GM12878 (cell line): ENCODE measurements at regions not wholly inside any gene's neighbourhood (a gene's known extent, or its start where the extent isn't known, plus 50 kb on each side); places are given as distances from the start of the nearest gene placed in this dataset.

ENCODE experiments used
- ATAC-seq: fragments of 200-7000 bp; cut with Tn5 transposase; 3 replicates; pipeline ENCODE4 v1.9.1; 2020; ENCODE audit warnings: mild to moderate bottlenecking, moderate library complexity
- BruUV-seq: library from RNA; stranded (reverse); fragments of 400-500 nt; replicated peaks from 2 replicates; lab custom pipeline; 2021; lab: Mats Ljungman, UMichigan
- CTCF ChIA-PET: fragments of 300-600 bp; sonication (Branson Sonifier 250); formaldehyde crosslinking; extraction: SDS; loops from one replicate; lab custom pipeline; 2021; ENCODE audit warnings: inconsistent platforms; lab: Yijun Ruan, JAX
- POLR2A ChIA-PET: fragments of 350-600 bp; formaldehyde crosslinking; extraction: SDS; loops from one replicate; lab custom pipeline; 2021; ENCODE audit warnings: inconsistent platforms; lab: Charles Lee
- RAD21 ChIA-PET: fragments of 300-600 bp; sonication (Branson Sonifier 250); formaldehyde crosslinking; loops from one replicate; lab custom pipeline; 2023; ENCODE audit warnings: antibody characterized with exemption; ENCODE audit not compliant: unreplicated experiment; lab: Charles Lee
- SMC1A ChIA-PET: fragments of 300-600 bp; sonication (Branson Sonifier 250); formaldehyde crosslinking; loops from one replicate; lab custom pipeline; 2023; ENCODE audit not compliant: unreplicated experiment, uncharacterized antibody; lab: Charles Lee
- DNase-seq: peaks from one replicate; pipeline ENCODE4 v3.0.0-alpha.2; 2011; ENCODE audit warnings: low read depth, low spot score
- FAIRE-seq: peaks from 3 replicates; lab custom pipeline; 2011; peaks lifted over from hg19 to GRCh38; lab: Jason Lieb, UNC
- H2AFZ ChIP-seq: 2 replicates; pipeline ENCODE4 v1.6.0; 2011; ENCODE audit warnings: low read depth, low read length, control low read depth; ENCODE audit not compliant: control insufficient read depth
- H3K27ac ChIP-seq: 2 replicates; pipeline ENCODE4 v1.5.1; 2011; ENCODE audit warnings: control low read depth; ENCODE audit not compliant: control insufficient read depth, insufficient read depth
- H3K27me3 ChIP-seq, 2 experiments: replicated peaks in 1 of 2; 2 replicates each; pipeline versions ENCODE4 v1.6.0 to v1.6.1; 2011; ENCODE audit warnings: low read length in 1 of 2; ENCODE audit not compliant: control insufficient read depth in 2 of 2, insufficient read depth in 2 of 2
- H3K36me3 ChIP-seq, 2 experiments: 2 replicates each; pipeline ENCODE4 v1.5.1; 2011; ENCODE audit warnings: low read length in 1 of 2; ENCODE audit not compliant: control insufficient read depth in 2 of 2, insufficient read depth in 2 of 2
- H3K4me1 ChIP-seq: 2 replicates; pipeline ENCODE4 v1.6.1; 2011; ENCODE audit warnings: mild to moderate bottlenecking, low read length, moderate library complexity, mixed read lengths; ENCODE audit not compliant: control insufficient read depth, insufficient read depth
- H3K4me2 ChIP-seq: 2 replicates; pipeline ENCODE4 v1.6.0; 2011; ENCODE audit warnings: control low read depth; ENCODE audit not compliant: control insufficient read depth, insufficient read depth
- H3K4me3 ChIP-seq: fragments of 200-600 bp; sonication (generic); 2 replicates; pipeline ENCODE4 v1.5.1; 2016
- H3K79me2 ChIP-seq: 2 replicates; pipeline ENCODE4 v1.6.0; 2011; ENCODE audit warnings: low read length; ENCODE audit not compliant: control insufficient read depth, insufficient read depth
- H3K9ac ChIP-seq: 2 replicates; pipeline ENCODE4 v1.8.0; 2011; ENCODE audit warnings: low read length, control low read depth, mixed read lengths; ENCODE audit not compliant: control insufficient read depth, insufficient read depth
- H3K9me3 ChIP-seq: replicated peaks from 3 replicates; pipeline ENCODE4 v1.5.1; 2011; ENCODE audit warnings: mild to moderate bottlenecking, low read length; ENCODE audit not compliant: control insufficient read depth, insufficient read depth
- H4K20me1 ChIP-seq: 2 replicates; pipeline ENCODE4 v1.6.0; 2011; ENCODE audit not compliant: control insufficient read depth, insufficient read depth
- ASH2L ChIP-seq: fragments of 300-600, 200-600 bp; sonication (generic); IDR thresholded peaks from 2 replicates; pipeline ENCODE4 v1.6.1; 2017; ENCODE audit warnings: low read depth, mild to moderate bottlenecking, borderline replicate concordance
- CBX5 ChIP-seq: sonication (generic); IDR thresholded peaks from 2 replicates; pipeline ENCODE4 v1.6.1; 2016; ENCODE audit warnings: low read depth, moderate library complexity, mild to moderate bottlenecking, inconsistent platforms
- E2F4 ChIP-seq: IDR thresholded peaks from 2 replicates; pipeline ENCODE4 v1.6.1; 2012; ENCODE audit warnings: low read depth, low read length, improper control_type of control experiment
- IKZF2 ChIP-seq, 2 experiments: fragments of 450-650 bp; IDR thresholded peaks; 2 replicates each; pipeline ENCODE4 v1.6.1; 2017; ENCODE audit warnings: mild to moderate bottlenecking in 2 of 2, moderate library complexity in 2 of 2
- JUNB ChIP-seq: IDR thresholded peaks from 2 replicates; pipeline ENCODE4 v1.6.1; 2016; ENCODE audit warnings: antibody characterized with exemption, mild to moderate bottlenecking
- NFYB ChIP-seq: IDR thresholded peaks from 2 replicates; pipeline ENCODE4 v1.6.1; 2011; ENCODE audit warnings: low read depth, mild to moderate bottlenecking, low read length, improper control_type of control experiment, moderate library complexity; ENCODE audit not compliant: insufficient read depth
- RELB ChIP-seq: fragments of 450-650 bp; IDR thresholded peaks from 2 replicates; pipeline ENCODE4 v1.6.1; 2017; ENCODE audit warnings: low read depth, mild to moderate bottlenecking, moderate library complexity
- SPI1 ChIP-seq: IDR thresholded peaks from 2 replicates; pipeline ENCODE4 v1.6.1; 2011; ENCODE audit warnings: low read depth, mild to moderate bottlenecking, low read length, moderate library complexity, borderline replicate concordance; ENCODE audit not compliant: insufficient read depth
- STAT1 ChIP-seq: fragments of 450-650 bp; conservative IDR thresholded peaks from 2 replicates; pipeline ENCODE4 v1.6.1; 2014; ENCODE audit warnings: antibody characterized with exemption, mild to moderate bottlenecking
- ZBED1 ChIP-seq: IDR thresholded peaks from 2 replicates; pipeline ENCODE4 v1.6.1; 2016; ENCODE audit warnings: borderline replicate concordance
- ZSCAN29 ChIP-seq: fragments of 450-650 bp; IDR thresholded peaks from 2 replicates; pipeline ENCODE4 v1.6.1; 2017; ENCODE audit warnings: mild to moderate bottlenecking, moderate library complexity
- WGBS: methylation state at CpG from one replicate; pipeline ENCODE4 v1.1.6; 2016; ENCODE audit warnings: low lambda C conversion rate; ENCODE audit not compliant: insufficient replicate concordance, insufficient coverage; ENCODE audit errors: missing lambda C conversion rate; 5-methylcytosine and 5-hydroxymethylcytosine counted together
- in situ Hi-C: fragments of 300-500 bp; cut with MboI; formaldehyde crosslinking; loops from 9 replicates; pipeline ENCODE4 v1.14.3; 2018; ENCODE audit warnings: mixed read lengths
- intact Hi-C: fragments of 100-400 bp; cut with micrococcal nuclease; formaldehyde crosslinking; loops from one replicate; pipeline ENCODE4 v1.14.2; 2022; ENCODE audit not compliant: unreplicated experiment

GRCh38 chr14:98176892-98177291 lies 1095.1 kb downstream of the BCL11B start:
- in situ Hi-C loops = no loop called here
- no peak overlapping the region for H2AFZ ChIP-seq
- intact Hi-C loops = no loop called here
- H3K4me3 ChIP-seq = no peak overlapping the region
- no peaks in the 10 kb centered on the region for H3K36me3 ChIP-seq
- CTCF ChIA-PET = interaction anchor here (1.3 kb wide), 1 partner anchor 23 kb away, joined by 5 read pairs; no protein-coding TSS in a partner anchor
- WGBS = 0% methylated on average over 3 of the region's 3 CpGs
- H3K4me1 ChIP-seq = no peaks in the 10 kb centered on the region; the same call in 1 of the 2 replicates
- H3K9ac ChIP-seq = no peak overlapping the region
- H3K79me2 ChIP-seq = no peaks in the 10 kb centered on the region
- no peak for DNase-seq
- no peaks in the 10 kb centered on the region for H4K20me1 ChIP-seq
- RAD21 ChIA-PET = interaction anchor here (1.6 to 14.0 kb wide), 2 partner anchors 24 to 47 kb away, joined by 4 to 309 read pairs; no protein-coding TSS in a partner anchor
- no peak for FAIRE-seq
- H3K27me3 ChIP-seq = no peaks in the 10 kb centered on the region
- no peak overlapping the region for H3K4me2 ChIP-seq
- TF ChIP-seq ZSCAN29 (no peak), JUNB (no peak), RELB (no peak), SPI1 (no peak), IKZF2 (IDR thresholded peaks at IDR 0.05) (no peak), STAT1 (no peak), NFYB (no peak), E2F4 (no peak), ZBED1 (no peak), ASH2L (no peak), CBX5 (no peak)
- H3K9me3 ChIP-seq = no peaks in the 10 kb centered on the region
- no peak overlapping the region for H3K27ac ChIP-seq
- SMC1A ChIA-PET = interaction anchor here (0.6 to 2.6 kb wide), 7 partner anchors 9 to 145 kb away, joined by 3 to 38 read pairs (median 10); no protein-coding TSS in a partner anchor
- ATAC-seq = no peak
- POLR2A ChIA-PET = interaction anchor here (1.8 kb wide), 1 partner anchor 25 kb away, joined by 4 read pairs; no protein-coding TSS in a partner anchor
- BruUV-seq = no TSS peak
